ENCODE measurements at regions not wholly inside any gene's neighbourhood (a gene's known extent, or its start where the extent isn't known, plus 50 kb on each side); places are given as distances from the start of the nearest gene placed in this dataset.
"Not testable (repeated sequence)": the region's sequence is repeated elsewhere in the genome, so short reads cannot be mapped to it uniquely, and the experiment has no call there.

DNA sequence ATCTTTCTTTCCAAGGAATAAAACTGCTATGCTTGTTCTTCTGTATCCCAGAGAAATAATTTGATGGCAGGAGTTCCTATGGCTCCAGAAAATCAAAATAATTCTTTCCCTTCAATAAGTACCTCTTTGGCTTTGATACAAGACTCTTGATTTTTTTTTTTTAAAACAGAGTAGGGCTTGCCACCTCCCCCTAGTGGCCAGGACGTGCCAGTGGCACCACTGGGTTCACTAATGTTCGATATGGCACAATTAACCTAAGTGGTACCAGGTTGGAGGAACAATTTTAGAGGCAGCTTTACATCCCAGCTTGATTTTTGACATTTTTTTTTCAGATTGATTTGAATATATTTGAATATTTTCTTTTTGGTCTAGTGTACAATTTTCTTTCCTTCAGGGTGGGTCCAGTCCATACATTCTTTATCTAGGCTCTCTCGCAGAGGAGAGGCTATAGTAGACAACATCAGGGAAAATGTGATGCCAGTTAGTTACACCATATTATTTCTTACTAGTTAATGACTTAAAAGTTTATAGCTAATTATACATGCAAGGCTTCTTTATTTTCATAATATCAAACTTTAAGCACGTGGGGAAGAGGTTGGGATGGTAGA is 330.9 kb downstream of the S1PR1 start:
- FAIRE-seq, result peak; percentile 63

DNA sequence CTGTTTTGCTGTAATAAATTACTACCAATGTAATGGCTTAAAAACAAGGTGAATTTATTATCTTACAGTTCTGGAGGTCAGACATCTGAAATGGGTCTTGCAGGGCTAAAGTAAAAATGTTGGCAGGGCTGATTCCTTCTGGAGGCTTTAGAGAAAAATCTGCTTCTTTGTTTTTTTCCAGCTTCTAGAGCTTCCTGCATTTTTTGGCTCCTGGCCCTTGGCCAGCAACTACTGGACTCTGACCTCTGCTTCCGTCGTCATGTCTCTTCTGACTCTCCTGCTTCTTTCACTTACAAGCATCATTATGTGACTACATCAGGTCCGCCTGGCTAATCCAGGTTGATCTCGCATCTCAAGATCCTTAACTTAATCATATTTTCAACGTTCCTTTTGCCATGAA is 350.9 kb downstream of the S1PR1 start:
- no peak for FAIRE-seq

DNA sequence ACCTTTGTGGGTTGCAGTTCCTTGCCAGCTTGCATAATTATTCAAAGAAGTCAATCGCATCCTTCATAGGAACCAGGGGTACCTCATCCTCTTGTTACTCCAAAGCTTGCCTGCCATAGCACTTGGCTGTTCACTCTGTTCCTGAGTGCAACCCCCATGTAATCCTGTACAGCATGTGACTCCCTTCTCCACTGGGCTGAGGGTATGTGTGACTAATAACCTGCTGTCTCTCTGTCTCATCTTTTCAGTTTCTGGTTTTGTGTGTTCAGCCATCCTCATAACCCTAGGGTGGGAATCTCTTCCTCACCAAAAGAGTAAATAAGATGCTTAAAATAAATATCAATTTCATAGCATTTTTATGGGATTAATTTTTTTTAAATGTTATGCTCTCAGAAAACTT is 351.9 kb downstream of the S1PR1 start:
- no peak for FAIRE-seq

DNA sequence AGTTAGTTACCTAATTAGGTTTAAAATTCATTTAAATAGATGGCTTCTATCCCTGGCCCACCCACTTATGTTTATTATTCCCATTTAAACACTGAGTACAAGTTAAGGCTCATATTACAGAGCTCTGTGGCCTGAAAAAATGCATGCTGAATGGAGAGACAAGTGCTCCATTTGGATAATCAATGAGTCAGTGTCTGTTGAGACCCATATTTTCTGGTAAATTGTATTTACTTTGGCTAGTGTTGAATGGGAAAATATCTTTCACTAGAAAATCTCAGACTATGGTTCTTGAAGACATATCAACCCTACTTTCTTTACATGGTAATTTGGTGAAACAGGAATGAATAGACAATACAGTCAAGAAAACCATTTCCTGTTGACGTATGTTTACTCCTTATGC is 356.0 kb downstream of the S1PR1 start:
- FAIRE-seq, result no peak

DNA sequence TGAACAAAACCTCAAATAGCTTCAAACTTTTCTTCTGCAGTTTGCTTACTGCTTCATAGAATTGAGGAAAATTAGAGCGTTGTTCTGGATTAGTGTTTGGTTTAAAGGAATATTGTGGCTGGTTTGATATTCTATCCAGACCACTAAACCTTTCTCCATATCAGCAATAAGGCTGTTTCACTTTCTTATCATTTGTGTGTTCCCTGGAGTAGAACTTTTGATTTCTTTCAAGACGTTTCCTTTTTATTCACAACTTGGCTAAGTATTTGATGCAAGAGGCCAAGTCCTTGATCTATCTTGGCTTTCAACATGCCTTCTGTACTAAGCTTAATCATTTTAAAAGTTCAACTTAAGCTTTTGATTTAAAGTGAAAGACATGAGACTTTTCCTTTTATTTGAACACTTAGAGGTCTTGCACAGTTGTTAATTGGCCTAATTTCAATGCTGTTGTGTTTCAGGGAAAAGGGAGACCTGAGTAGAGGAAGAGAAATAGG is 359.1 kb downstream of the S1PR1 start:
- no peak for FAIRE-seq

DNA sequence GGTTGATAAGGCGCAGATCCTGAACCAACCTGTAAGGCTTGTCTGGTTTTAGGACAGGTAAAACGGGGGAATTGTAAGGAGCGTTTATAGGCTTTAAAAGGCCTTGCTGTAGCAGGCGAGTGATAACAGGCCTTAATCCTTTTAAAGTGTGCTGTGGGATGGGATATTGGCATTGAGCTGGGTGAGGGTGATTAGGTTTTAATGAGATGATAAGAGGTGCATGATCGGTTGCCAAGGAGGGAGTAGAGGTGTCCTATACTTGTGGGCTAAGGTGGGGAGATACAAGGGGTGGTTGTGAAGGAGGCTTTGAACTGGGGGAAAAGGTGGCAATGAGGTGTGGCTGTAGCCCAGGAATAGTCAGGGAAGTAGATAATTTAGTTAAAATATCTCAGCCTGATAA is 363.8 kb downstream of the S1PR1 start:
- FAIRE-seq, result not testable (repeated sequence)

DNA sequence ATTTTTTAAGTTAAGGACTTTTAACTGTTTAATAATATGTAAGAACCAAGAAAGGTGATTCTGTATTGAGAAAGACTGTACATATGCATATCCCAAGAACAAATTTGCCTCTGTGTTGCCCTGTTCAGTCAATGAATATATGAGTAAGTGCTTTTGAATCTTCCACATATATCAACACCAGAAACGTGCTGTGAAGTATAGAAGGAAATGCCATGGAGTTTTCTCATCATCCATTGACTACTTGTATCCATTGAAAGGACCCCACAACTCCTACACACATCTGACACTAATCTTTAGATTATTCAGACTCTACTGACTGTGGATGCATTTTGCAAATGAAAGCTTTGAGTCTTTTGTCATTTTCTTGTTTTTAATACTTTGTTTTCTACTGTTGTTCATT is 366.9 kb downstream of the S1PR1 start:
- FAIRE-seq, result no peak

DNA sequence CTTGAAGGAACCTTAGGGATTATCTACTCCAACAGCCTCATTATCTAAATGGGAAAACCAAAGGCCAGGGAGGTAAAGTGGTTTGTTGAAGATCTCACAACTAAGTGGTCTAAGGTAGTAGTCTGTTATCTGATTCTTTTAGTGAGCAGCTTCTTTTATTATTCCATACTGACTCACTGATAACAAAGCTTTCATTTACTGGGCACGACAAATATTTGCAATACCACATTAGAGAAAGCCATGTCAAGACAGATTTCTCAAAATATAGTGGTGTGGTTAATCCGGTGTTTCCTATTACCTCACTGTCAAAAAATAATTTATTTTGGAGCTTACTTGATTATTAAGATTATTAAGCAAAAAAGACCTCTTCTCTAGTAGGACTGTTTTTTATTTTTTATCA is 369.1 kb downstream of the S1PR1 start:
- FAIRE-seq, result no peak

DNA sequence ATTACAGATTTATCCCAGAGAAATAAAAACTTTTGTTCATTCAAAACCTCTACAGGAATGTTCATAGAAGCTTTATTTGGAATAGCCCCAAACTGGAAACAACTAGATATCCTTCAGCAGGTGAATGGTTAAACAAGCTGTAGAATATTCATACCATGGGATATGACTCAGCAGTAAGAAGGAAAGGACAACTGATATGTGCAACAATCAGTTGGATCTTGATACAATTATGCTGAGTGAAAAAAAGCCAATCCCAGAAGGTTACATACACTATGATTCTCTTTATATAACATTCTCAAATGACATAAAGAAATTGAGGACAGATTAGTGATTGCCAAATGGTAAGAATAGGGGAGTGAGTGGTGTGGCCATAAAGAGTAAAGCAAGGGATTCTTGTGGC is 376.7 kb downstream of the S1PR1 start:
- FAIRE-seq, result no peak

DNA sequence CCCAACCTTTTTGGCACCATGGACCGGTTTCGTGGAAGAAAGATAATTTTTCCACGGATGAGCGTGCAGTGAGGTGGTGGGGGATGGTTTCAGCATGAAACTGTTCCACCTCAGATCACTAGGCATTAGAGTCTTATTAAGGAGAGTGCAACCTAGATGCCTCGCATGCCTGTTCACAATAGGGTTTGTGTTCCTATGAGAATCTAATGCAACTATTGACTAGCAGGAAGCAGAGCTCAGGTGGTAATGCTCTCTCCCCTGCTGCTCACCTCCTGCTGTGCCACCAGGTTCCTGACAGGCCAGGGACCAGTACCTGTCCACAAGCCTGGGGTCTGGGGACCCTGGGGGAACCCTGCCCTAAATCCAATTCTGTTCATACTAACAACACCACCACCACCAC is 377.8 kb downstream of the OLFM3 start:
- FAIRE-seq, result no peak

DNA sequence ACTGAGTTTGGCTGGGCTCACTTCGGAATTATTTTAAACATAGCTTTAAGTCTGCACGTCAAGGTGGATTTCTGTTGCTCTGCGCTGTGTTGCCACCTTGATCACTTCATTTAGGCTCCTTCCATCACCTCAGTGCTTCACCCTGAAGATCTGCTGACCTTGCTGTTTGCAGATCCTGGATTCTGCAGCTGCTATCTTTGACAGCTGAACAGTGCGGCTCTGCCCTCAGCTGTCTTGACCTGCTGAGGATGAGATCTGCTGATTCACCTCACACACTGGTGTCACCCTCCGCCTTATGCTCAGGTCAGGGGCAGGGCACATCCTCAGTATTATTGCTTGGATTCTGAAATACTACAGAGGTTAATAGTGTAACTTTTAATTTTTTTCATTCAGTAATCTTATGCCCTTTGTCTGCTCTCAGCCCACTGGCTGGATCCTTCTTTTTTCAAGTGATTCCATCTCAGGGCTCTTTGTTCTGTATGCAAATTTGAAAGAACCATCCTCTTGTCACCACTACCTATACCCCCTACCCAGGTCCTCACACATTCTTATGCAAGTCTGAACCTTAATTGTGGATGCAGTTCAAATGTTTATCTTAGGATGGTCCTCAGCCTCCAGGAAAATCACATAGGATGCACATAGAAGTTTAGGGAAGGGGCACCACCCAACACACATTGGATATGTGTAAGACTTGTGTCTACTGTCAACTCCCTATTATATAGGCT is 364.0 kb downstream of the OLFM3 start:
- no peak for FAIRE-seq

DNA sequence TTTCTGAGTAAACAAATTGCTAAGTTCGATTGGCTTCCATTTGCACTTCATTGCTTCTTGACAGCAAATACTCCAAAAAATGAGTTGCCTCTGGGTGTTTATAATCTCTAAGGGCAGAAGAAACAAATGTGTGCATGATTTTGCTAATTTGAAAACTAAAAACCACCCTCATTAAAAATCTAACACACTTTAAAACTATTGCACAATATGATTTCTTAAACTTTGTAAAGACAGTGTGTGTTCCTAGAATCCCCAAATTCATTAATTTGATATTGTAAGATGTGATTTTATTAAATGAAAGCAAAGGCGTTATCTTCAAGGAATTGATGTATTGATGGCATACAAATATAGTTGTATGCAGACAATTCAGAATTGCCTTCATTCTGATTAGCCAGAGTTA is 350.9 kb downstream of the OLFM3 start:
- no peak for FAIRE-seq

DNA sequence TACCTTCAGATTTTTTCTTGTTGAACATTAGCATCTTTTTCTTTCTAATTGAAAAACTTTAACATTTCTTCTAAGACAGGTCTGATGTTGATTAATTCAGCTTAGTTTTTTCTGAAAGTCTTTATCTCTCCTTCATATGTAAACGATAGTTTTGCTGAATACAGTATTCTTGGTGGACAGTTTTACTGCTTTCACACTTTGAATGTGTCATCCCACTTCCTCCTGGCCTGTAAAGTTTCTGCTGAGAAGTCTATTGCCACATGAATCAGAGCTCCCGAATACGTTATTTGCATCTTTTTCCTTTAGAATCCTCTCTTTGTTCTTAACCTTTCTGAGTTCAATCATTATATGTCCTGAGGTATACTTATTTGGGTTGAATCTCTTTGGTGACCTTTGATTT is 344.2 kb downstream of the OLFM3 start:
- FAIRE-seq, result no peak

DNA sequence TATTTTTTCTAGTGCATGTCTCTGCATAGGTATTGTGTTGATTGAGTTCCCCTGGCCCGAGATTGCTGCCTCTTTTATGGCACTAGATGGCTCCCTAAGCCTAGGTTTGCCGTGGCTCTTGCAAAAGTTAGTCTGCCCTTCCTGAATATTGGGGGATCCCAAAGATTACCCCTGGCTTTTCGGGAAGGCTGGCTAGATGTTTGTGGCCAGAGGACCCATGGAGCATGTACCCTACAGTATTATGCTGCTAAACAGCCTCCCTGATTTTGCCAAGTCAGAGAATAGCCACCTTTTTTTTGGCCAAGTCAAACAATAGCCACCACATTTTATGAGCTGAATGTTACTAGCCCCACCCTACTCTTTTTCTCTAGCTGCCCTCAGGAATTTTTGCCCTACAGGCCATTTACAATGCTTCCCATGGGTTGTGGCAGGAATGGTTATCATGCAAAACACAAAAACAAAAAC is 343.2 kb downstream of the OLFM3 start:
- FAIRE-seq, result no peak

DNA sequence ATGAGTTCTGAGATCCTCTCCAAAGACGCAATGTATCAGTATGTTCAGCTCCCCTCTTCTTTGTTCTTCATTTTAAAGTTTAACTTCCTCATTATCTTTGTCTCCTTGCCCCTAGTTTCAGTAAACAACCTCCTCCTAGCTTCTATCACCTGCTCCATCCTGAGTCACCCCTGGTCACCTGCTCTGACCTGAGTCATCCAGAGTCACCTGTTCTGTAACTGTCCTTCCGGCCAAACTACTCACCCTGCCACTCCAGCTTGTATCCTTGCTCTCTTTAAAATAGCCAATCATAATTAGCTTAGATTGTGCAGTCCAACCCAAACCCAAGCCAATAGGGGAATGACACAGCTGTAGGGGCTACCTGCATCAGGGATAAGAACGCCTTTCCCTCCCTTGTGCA is 332.0 kb downstream of the OLFM3 start:
- FAIRE-seq, result no peak

DNA sequence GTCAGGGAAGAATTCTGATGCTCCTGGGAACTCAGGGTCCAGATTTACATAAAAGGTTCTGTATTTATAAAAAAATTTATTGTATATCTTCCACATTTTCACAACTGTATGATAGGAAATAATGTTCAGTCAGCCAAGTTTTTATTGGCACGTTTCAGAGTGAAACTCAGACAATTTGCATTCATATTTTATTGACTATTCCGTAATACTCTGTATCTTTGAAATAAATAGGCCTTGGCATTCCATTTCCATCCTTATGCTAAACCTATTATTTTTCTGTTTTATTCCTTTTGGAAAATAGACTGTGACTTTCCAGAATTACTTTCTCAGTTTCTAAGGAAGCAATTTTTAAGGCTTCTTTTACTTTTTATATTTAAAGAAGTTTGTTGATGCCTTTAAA is 329.0 kb downstream of the OLFM3 start:
- no peak for FAIRE-seq

DNA sequence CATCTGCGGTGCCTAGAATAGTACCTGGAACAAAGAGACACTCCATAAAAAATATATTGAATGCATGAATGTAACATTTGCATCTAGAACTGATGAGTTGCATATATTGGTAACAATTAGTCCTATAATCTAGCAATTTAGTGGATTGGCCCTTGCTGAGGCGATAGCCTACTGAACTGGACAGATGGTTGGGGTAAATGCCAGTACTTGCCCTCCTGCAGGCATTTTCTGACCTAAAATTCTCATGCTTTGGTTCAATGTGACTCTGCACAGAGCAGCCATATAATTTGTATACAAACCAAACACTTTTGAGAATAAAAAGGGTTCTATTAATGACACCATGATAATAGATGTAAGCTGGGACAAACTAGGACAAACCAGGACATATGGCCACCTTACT is 313.6 kb downstream of the OLFM3 start:
- FAIRE-seq, result no peak

DNA sequence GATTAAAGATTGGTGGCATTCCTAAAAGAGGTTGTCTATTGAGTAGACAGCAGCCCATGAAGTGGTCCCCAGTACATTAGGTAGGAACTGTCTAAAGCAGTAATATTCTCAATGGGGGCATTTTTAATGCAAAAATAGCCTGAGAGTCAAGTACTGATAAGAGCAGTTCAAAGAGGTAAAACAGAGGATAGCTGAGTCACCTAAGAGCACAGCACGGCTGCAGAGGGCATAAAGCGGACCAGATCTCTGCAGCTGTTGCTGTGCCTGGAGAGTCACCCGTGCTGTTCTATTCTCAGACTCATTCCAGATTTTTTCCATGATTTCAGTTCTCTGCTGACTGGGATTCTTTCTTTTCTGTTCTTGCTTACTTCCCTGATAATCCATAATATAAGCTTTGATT is 313.2 kb downstream of the OLFM3 start:
- FAIRE-seq, result no peak

DNA sequence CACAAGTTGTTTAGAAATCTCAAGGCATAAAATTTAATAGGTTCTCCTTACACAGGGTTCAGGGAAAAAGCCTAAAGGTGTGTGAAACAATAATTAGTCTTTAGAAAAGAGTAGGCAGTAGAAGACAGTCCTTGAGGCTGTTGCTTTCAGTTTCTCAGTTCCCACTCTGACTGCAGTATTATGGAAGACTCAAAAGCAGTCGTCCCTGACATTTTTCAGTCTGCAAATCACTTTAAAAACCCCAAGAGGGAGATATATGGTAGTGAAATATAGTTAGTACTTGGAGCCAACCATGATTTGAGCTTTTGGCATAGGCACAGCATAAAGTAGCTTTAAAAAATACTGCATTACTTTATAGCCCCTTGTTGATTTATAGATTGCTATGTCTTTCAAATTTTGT is 299.7 kb downstream of the OLFM3 start:
- FAIRE-seq, result no peak

DNA sequence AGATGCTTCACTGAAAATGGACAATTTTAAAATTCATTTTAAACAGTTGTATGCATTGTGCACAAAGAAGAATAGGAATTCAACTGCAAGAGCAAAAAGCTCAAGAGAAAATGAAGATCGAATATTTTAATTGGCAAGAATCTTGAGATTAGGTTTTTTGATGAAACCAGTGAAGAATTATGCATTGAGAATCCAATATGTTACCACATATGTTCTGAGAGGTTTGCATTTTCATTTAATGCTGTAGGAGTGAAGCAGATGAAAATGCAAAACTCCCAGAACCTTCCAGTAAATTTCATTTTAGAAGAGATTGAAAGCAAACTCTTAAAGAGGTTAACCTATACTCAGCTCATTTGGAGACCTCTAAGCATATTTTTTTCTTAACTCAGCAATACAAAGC is 298.0 kb downstream of the OLFM3 start:
- no peak for FAIRE-seq

DNA sequence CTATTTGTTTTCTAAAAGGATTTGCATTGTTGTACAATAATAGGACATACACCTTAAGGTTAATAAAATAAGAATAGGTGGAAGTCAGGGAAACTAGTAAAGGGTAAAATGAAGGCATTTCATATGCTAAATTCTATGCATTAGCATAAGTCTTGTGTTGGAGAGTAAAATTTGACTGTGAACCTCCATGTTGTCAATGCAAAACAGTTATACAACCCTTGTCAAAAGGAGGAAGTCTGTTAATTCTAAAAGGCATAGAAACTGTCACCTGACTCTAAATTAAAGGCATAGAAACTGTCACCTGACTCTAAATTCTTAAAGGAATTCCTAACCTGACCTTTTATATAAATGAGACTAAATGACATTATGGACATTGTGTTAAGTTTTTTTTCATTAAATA is 291.8 kb downstream of the OLFM3 start:
- FAIRE-seq, result no peak

DNA sequence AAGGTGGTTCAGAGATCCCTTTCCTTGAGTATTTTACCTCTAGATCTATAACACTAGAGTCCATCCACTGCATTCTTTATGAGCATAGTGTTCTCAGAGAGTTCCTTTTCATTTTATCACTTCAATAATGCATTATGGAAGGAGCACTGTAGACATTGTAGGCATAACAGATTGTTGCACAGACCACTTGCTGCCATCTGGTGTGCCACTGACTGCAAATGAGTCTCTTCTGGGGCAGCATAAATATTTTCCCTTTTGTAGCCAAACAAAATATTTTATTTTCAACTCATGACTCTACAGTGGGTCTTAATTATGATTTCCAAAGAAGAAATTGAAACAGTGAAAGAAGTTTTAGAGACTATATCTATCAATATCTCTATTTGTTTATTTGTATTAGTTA is 290.4 kb downstream of the OLFM3 start:
- FAIRE-seq, result no peak

DNA sequence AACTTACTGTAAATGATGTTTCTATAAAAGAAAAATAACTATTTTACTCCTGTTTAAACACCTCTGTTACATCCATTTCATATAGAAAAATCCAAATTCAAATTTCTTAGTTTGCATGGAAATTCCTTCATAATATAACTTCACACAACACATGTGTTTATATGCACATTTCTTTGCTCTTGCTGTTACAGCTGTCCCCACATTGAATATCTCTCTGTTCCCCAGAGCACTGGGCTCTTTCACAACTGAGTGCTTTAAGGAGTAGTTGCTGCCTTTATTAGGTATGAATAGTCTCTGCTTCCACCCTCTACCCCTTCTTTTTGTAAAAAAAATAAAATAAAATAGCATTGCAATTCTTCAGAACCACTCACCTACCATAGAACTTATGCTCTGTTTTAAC is 287.0 kb downstream of the OLFM3 start:
- FAIRE-seq, result no peak

DNA sequence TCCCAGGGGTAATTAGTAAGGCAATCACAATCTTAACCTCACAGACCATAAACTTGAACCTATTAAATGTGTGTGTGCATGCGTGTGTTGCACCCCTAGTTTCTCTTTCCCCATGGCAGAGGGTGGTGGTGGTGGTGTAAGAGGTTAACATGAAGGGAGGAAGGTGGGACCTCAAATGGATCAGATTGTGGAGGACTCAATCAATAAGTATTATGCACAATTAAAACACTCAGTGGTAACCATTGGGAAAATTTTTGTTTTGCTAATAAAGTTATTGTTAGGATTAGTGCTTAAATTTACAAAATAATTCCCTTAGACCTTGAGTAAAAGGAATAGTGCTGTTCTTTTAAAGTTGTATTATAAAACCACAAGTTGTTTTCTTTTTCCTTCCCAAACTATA is 283.0 kb downstream of the OLFM3 start:
- no peak for FAIRE-seq

DNA sequence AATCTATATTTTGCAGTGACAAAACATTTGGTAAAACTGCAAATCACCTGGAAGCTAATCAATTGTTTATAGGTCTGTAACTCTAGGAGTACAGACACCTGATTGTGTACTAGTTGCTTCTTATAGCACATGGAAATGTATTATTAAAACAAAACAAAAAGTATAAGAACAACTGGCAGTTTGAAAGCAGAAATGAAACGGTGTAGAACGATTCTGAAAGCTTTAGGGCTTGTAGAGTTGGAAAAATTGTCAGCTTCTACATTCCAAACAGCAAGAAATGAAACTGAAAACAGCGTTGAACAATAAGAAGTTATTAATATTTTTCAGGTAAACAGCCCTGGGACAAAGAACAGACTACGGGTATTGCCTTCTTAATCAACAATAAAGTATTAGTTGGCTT is 273.3 kb downstream of the OLFM3 start:
- FAIRE-seq, result no peak

All from G401.6 (cell line).